Neural progenitor cell (in vitro differentiated cells): ENCODE measurements at regions not wholly inside any gene's neighbourhood (a gene's known extent, or its start where the extent isn't known, plus 50 kb on each side); places are given as distances from the start of the nearest gene placed in this dataset.

Source experiments
- DNase-seq: peaks from one replicate; pipeline ENCODE4 v3.0.0-alpha.2; 2016; ENCODE audit warnings: low spot score
- H2AFZ ChIP-seq: fragments of 200-600 bp; sonication (generic); replicated peaks from 2 replicates; pipeline ENCODE4 v1.6.1; 2016; ENCODE audit warnings: antibody characterized with exemption
- H3F3A ChIP-seq: fragments of 200-600 bp; sonication (generic); 2 replicates; pipeline ENCODE4 v1.6.1; 2016; ENCODE audit warnings: antibody characterized with exemption, low read depth
- H3K27ac ChIP-seq: fragments of 200-600 bp; sonication (generic); 2 replicates; pipeline ENCODE4 v1.5.1; 2016; ENCODE audit warnings: mild to moderate bottlenecking
- H3K27me3 ChIP-seq: fragments of 200-600 bp; sonication (generic); 2 replicates; pipeline ENCODE4 v1.6.1; 2016; ENCODE audit warnings: mild to moderate bottlenecking, moderate library complexity
- H3K36me3 ChIP-seq: fragments of 200-600 bp; sonication (generic); 2 replicates; pipeline ENCODE4 v1.5.1; 2016
- H3K4me1 ChIP-seq: fragments of 200-600 bp; sonication (generic); 2 replicates; pipeline ENCODE4 v1.6.1; 2016; ENCODE audit warnings: mixed run types
- H3K4me2 ChIP-seq: fragments of 200-600 bp; sonication (generic); 2 replicates; pipeline ENCODE4 v1.6.1; 2016
- H3K4me3 ChIP-seq: fragments of 200-600 bp; sonication (generic); 2 replicates; pipeline ENCODE4 v1.5.1; 2016
- H3K79me2 ChIP-seq: fragments of 200-600 bp; sonication (generic); 2 replicates; pipeline ENCODE4 v1.6.1; 2016; ENCODE audit warnings: low read depth
- H3K9ac ChIP-seq: fragments of 200-600 bp; sonication (generic); 2 replicates; pipeline ENCODE4 v1.6.1; 2016
- H3K9me3 ChIP-seq: fragments of 200-600 bp; sonication (generic); 2 replicates; pipeline ENCODE4 v1.5.1; 2016; ENCODE audit warnings: low read depth
- H4K20me1 ChIP-seq: fragments of 200-600 bp; sonication (generic); 2 replicates; pipeline ENCODE4 v1.6.1; 2016; ENCODE audit warnings: low read depth
- H3K27ac Mint-ChIP-seq: 3 replicates; pipeline ENCODE4 v1.8.0; 2021; ENCODE audit warnings: mixed read lengths
- H3K27me3 Mint-ChIP-seq: 2 replicates; pipeline ENCODE4 v1.8.0; 2022; ENCODE audit warnings: low read depth, mild to moderate bottlenecking, inconsistent platforms, moderate library complexity, mixed read lengths; ENCODE audit not compliant: insufficient read depth
- H3K36me3 Mint-ChIP-seq: 3 replicates; pipeline ENCODE4 v1.8.0; 2021; ENCODE audit warnings: mixed read lengths
- H3K4me1 Mint-ChIP-seq: 3 replicates; pipeline ENCODE4 v1.8.0; 2021; ENCODE audit warnings: mixed read lengths
- H3K4me3 Mint-ChIP-seq: 3 replicates; pipeline ENCODE4 v1.8.0; 2021; ENCODE audit warnings: mild to moderate bottlenecking, moderate library complexity, mixed read lengths
- H3K9me3 Mint-ChIP-seq: 3 replicates; pipeline ENCODE4 v1.8.0; 2020; ENCODE audit warnings: mixed read lengths
- EZH2 ChIP-seq: fragments of 200-600 bp; sonication (generic); IDR thresholded peaks from 2 replicates; pipeline ENCODE4 v1.6.1; 2017; ENCODE audit warnings: antibody characterized with exemption, mild to moderate bottlenecking, moderate library complexity
- EZH2phosphoT487 ChIP-seq: fragments of 200-600 bp; sonication (generic); IDR thresholded peaks from 2 replicates; pipeline ENCODE4 v1.6.1; 2017; ENCODE audit warnings: antibody characterized with exemption
- TF ChIP-seq, protein P1 (sequence below): fragments of 200-600 bp; sonication (generic); IDR thresholded peaks from 2 replicates; pipeline ENCODE4 v1.5.1; 2017; ENCODE audit warnings: antibody characterized with exemption, mild to moderate bottlenecking

DNA sequence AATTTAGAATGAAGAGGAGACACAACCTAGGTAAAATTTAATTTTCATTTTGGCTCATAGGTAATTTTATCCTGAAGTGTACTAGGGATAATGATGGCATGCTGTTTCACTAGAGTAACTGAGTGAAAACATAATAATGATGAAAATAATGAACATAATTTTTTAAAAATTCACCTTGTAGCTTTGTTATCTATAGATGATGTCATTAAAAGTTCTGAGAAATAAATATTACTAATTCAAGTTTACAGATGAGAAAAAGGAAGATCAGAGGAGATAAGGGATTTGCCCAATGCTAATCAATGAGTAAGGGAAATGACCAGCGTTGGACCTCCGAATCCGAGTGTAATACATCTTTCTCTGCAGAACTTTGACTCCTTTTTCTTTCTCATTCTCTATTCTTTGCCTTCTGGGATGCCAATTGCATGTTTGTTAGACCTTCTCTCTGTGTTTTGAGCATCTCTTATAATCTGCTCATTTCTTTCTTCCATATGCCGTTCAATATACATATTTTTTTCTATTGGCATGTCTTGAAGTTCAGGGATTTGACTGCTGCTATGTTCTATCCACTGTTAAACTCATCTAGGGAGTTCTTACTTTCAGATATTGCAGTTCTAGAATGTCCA, 186.5 kb downstream of the SNX19 start:
- Histone ChIP-seq H3K27me3 (no peaks in the 10 kb centered on the region), H2AFZ (no peak overlapping the region), H3K79me2 (no peaks in the 10 kb centered on the region), H4K20me1 (no peaks in the 10 kb centered on the region), H3K4me2 (no peak overlapping the region), H3K9me3 (no peaks in the 10 kb centered on the region), H3F3A (no peaks in the 10 kb centered on the region), H3K36me3 (no peaks in the 10 kb centered on the region), H3K27ac (no peak overlapping the region), H3K9ac (no peak overlapping the region), H3K4me1 (peaks cover 8% of the 10 kb centered on the region), H3K4me3 (no peak overlapping the region)
- Mint-ChIP-seq H3K27ac (no peak overlapping the region), H3K36me3 (no peaks in the 10 kb centered on the region), H3K4me3 (no peak overlapping the region), H3K27me3 (peaks cover 4% of the 10 kb centered on the region), H3K9me3 (peaks cover 35% of the 10 kb centered on the region), H3K4me1 (peaks cover 24% of the 10 kb centered on the region)
- no peak for DNase-seq
- TF ChIP-seq, protein P1, sequence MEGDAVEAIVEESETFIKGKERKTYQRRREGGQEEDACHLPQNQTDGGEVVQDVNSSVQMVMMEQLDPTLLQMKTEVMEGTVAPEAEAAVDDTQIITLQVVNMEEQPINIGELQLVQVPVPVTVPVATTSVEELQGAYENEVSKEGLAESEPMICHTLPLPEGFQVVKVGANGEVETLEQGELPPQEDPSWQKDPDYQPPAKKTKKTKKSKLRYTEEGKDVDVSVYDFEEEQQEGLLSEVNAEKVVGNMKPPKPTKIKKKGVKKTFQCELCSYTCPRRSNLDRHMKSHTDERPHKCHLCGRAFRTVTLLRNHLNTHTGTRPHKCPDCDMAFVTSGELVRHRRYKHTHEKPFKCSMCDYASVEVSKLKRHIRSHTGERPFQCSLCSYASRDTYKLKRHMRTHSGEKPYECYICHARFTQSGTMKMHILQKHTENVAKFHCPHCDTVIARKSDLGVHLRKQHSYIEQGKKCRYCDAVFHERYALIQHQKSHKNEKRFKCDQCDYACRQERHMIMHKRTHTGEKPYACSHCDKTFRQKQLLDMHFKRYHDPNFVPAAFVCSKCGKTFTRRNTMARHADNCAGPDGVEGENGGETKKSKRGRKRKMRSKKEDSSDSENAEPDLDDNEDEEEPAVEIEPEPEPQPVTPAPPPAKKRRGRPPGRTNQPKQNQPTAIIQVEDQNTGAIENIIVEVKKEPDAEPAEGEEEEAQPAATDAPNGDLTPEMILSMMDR: no peak
- TF ChIP-seq EZH2: no peak
- no peak for TF ChIP-seq EZH2phosphoT487

DNA sequence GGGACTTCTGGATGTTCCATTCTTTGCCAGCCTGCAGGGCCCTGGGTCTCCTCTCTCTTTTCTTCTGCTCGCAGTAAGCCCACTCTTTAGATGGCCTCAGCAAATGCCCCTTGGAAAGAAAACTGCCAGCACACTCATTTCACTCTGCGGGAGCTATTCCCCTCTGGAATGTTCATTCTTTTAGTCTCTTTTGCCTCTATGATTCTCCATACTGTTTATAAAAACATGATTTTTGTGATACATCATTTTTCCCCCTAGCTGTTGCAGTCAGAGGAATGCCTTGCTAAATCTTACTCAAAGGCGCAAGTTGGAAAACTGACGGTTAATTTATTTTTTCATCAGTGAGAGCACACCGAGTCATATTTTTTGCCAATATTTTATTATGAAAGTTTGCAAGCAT, 184.9 kb downstream of the SNX19 start:
- Mint-ChIP-seq H3K9me3 (peaks cover 40% of the 10 kb centered on the region), H3K4me3 (no peak overlapping the region), H3K36me3 (no peaks in the 10 kb centered on the region), H3K27me3 (peaks cover 2% of the 10 kb centered on the region), H3K27ac (no peak overlapping the region), H3K4me1 (peaks cover 18% of the 10 kb centered on the region)
- no peaks in the 10 kb centered on the region for H4K20me1 ChIP-seq
- H3K4me1 ChIP-seq: peaks cover 8% of the 10 kb centered on the region
- H3K9ac ChIP-seq: no peak overlapping the region
- no peak for DNase-seq
- no peak overlapping the region for H3K4me2 ChIP-seq
- H3K9me3 ChIP-seq: no peaks in the 10 kb centered on the region
- H3K4me3 ChIP-seq: no peak overlapping the region
- no peak for TF ChIP-seq EZH2phosphoT487
- TF ChIP-seq, protein P1: no peak
- no peak for TF ChIP-seq EZH2
- no peak overlapping the region for H3K27ac ChIP-seq
- H3F3A ChIP-seq: no peaks in the 10 kb centered on the region
- no peaks in the 10 kb centered on the region for H3K79me2 ChIP-seq
- no peak overlapping the region for H2AFZ ChIP-seq
- H3K36me3 ChIP-seq: no peaks in the 10 kb centered on the region
- H3K27me3 ChIP-seq: no peaks in the 10 kb centered on the region

DNA sequence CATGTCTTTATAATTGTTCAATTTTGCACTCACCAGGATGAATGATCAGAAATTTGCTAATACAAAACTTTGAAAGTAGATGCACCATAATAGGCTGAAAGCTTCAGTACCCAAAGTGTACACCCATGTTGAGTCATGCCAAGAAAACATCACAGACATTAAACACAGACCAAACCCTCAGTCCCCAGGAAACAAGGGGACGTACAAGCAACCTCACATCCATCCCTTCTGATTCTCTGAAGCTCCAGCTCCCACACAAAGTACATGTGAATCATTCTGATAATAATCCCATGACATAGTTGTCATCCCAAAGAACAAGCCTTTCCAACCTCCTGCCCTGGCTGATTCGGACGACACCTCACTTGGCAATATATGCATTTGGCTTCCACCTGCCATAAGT, 183.8 kb downstream of the SNX19 start:
- Histone ChIP-seq H3K4me2 (no peak overlapping the region), H3K4me1 (peaks cover 8% of the 10 kb centered on the region), H3K9ac (no peak overlapping the region), H3F3A (no peaks in the 10 kb centered on the region), H4K20me1 (no peaks in the 10 kb centered on the region), H3K27me3 (no peaks in the 10 kb centered on the region), H2AFZ (no peak overlapping the region), H3K4me3 (no peak overlapping the region), H3K79me2 (no peaks in the 10 kb centered on the region), H3K27ac (no peak overlapping the region), H3K9me3 (no peaks in the 10 kb centered on the region), H3K36me3 (no peaks in the 10 kb centered on the region)
- Mint-ChIP-seq H3K9me3 (peaks cover 40% of the 10 kb centered on the region), H3K36me3 (no peaks in the 10 kb centered on the region), H3K27me3 (no peaks in the 10 kb centered on the region), H3K27ac (no peak overlapping the region), H3K4me3 (no peak overlapping the region), H3K4me1 (peaks cover 13% of the 10 kb centered on the region)
- no peak for DNase-seq
- TF ChIP-seq EZH2phosphoT487: no peak
- TF ChIP-seq EZH2: no peak
- TF ChIP-seq, protein P1: no peak
